ENCODE measurements at regions not wholly inside any gene's neighbourhood (a gene's known extent, or its start where the extent isn't known, plus 50 kb on each side); places are given as distances from the start of the nearest gene placed in this dataset.

- TF ChIP-seq, protein P1, sequence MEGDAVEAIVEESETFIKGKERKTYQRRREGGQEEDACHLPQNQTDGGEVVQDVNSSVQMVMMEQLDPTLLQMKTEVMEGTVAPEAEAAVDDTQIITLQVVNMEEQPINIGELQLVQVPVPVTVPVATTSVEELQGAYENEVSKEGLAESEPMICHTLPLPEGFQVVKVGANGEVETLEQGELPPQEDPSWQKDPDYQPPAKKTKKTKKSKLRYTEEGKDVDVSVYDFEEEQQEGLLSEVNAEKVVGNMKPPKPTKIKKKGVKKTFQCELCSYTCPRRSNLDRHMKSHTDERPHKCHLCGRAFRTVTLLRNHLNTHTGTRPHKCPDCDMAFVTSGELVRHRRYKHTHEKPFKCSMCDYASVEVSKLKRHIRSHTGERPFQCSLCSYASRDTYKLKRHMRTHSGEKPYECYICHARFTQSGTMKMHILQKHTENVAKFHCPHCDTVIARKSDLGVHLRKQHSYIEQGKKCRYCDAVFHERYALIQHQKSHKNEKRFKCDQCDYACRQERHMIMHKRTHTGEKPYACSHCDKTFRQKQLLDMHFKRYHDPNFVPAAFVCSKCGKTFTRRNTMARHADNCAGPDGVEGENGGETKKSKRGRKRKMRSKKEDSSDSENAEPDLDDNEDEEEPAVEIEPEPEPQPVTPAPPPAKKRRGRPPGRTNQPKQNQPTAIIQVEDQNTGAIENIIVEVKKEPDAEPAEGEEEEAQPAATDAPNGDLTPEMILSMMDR (IDR thresholded peaks at IDR 0.05) = no peak
- no peak for TF ChIP-seq POLR2A (IDR thresholded peaks at IDR 0.05)
- Histone ChIP-seq H3K4me3 (no peak overlapping the region), H3K27me3 (no peaks in the 10 kb centered on the region), H3K36me3 (ENCODE audit: low read depth, missing control alignments) (no peaks in the 10 kb centered on the region), H3K27ac (no peak overlapping the region), H3K9me3 (no peaks in the 10 kb centered on the region), H3K4me1 (no peaks in the 10 kb centered on the region)
- intact Hi-C loops (cut with DNase I; ENCODE audit: low total_unique reads) = no loop called here
- DNase-seq = no peak
- WGBS, 2 donors = 66 to 79% methylated on average over 2 of the region's 2 CpGs
Measured at GRCh38 chr5:124007675-124008398, 495.9 kb downstream of the CSNK1G3 start.

DNA sequence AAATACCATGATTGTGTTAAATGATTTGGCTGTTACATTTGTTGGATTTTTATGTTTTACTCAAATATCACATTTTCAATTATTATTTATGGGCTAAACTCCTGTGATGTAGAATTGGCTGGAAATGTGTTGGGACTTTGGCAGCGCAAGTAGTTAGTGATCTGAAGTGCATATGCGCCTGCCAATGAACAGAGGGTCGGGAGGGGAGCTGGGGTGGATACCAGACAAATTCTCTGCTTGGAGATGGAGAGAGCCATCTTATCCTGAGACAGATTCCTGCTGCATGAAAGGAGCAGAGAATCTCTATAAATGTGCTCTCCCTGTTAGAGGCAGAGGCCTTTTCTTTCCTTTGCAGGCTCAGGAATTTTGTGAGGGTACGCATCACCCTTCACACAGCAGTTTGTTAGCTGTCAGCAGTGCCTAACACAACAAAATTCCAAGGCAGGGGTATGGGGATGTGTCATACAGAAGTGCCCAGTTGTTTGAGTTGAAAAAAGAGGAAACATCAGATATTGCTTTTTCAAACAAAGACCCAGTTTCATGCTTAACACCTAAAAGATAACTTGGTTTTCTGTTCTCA lies 489.1 kb downstream of the CSNK1G3 start:
- Histone ChIP-seq H3K9me3 (no peaks in the 10 kb centered on the region), H3K36me3 (ENCODE audit: low read depth, missing control alignments) (no peaks in the 10 kb centered on the region), H3K27me3 (no peaks in the 10 kb centered on the region), H3K4me3 (no peak overlapping the region), H3K27ac (no peak overlapping the region), H3K4me1 (no peaks in the 10 kb centered on the region)
- TF ChIP-seq, protein P1 (IDR thresholded peaks at IDR 0.05) = no peak
- DNase-seq = no peak
- 89 to 90% methylated on average over 4 of the region's 4 CpGs for WGBS, 2 donors
- intact Hi-C loops (cut with DNase I; ENCODE audit: low total_unique reads) = no loop called here

DNA sequence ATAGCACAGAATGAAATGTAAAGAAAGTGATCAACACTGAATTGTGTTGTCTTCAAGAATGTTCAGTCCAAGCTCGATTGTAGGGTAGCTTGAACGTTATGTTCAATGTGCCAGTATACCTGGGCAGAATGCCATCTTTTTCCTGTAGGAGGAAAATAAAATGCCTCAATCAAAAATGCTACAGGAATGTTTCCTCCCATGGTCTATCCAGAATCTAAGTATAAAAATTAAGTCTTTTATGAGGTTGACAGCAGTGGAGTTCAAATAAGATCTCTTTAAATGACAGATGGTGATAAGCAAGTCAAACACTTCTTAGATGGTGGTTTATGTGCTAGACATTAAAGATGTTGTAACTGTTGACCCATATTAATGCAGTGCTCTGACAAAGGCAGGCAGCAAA lies 488.6 kb downstream of the CSNK1G3 start:
- no peaks in the 10 kb centered on the region for H3K4me1 ChIP-seq
- no peak overlapping the region for H3K27ac ChIP-seq
- no peaks in the 10 kb centered on the region for H3K9me3 ChIP-seq
- no peaks in the 10 kb centered on the region for H3K27me3 ChIP-seq
- intact Hi-C loops (cut with DNase I; ENCODE audit: low total_unique reads) = no loop called here
- H3K4me3 ChIP-seq = no peak overlapping the region
- WGBS, 2 donors = 38% methylated on average over 2 of the region's 2 CpGs
- TF ChIP-seq POLR2A (IDR thresholded peaks at IDR 0.05) = no peak
- TF ChIP-seq, protein P1 (IDR thresholded peaks at IDR 0.05) = no peak
- DNase-seq = no peak
- no peaks in the 10 kb centered on the region for H3K36me3 ChIP-seq (ENCODE audit: low read depth, missing control alignments)

DNA sequence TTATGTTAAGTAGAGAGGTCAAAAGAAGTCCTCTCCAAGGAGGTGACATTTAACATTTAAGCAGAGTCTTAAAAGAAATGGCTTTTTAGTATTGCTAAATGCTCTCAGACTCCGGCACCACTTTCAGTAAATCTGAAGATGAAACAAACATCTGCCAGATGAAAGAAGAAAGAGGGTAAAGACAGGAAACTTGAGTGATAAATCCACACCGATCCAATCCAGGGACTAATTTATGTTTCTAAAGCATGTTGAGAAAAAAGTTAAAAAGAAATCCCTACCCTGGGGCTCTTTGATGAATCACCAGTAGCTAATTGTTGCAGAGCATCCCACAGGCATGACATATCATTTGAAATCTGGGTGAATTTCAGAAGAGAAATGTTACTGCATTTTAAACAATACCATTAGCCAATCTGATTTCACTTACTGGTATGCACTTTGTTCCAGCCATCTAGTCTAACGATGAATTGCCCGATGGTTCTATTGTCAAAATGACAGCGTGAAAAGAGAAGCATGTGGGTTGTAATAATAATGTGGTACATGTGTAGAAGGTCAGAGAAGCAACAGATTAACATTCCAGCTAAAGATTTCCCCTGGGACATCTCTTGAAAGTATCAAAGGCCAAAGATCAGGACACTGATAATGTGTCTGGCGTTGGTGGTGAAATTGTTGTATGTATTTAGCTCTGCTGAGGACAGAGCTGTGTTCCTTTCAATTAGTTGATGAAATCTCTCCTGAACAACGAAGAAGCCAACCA lies 485.7 kb downstream of the CSNK1G3 start:
- WGBS, 2 donors = 41 to 44% methylated on average over 7 of the region's 7 CpGs
- Histone ChIP-seq H3K36me3 (ENCODE audit: low read depth, missing control alignments) (no peaks in the 10 kb centered on the region), H3K4me3 (no peak overlapping the region), H3K27me3 (no peaks in the 10 kb centered on the region), H3K27ac (no peak overlapping the region), H3K9me3 (no peaks in the 10 kb centered on the region), H3K4me1 (no peaks in the 10 kb centered on the region)
- no peak for DNase-seq
- TF ChIP-seq POLR2A (IDR thresholded peaks at IDR 0.05) = no peak
- TF ChIP-seq, protein P1 (IDR thresholded peaks at IDR 0.05) = no peak
- intact Hi-C loops (cut with DNase I; ENCODE audit: low total_unique reads) = no loop called here
